Uterus (tissue), 2 donors: ENCODE measurements at regions not wholly inside any gene's neighbourhood (a gene's known extent, or its start where the extent isn't known, plus 50 kb on each side); places are given as distances from the start of the nearest gene placed in this dataset.
"Not testable (repeated sequence)": the region's sequence is repeated elsewhere in the genome, so short reads cannot be mapped to it uniquely, and the experiment has no call there.

ENCODE experiments used
- POLR2A ChIP-seq, 2 donors: fragments of 450-650 bp; IDR thresholded peaks; one replicate each; pipeline ENCODE4 v1.6.1; 2016; ENCODE audit warnings: antibody characterized with exemption in 2 of 2, mild to moderate bottlenecking in 1 of 2, moderate library complexity in 1 of 2
- TF ChIP-seq, protein P1 (sequence below), 4 experiments: fragments of 200-600 bp in 2 of 4; fragments of 450-650 bp in 2 of 4; sonication (generic) in 2 of 4; IDR thresholded peaks; one replicate each; pipeline ENCODE4 v1.5.1; 2016 to 2019; ENCODE audit warnings: antibody characterized with exemption in 4 of 4, mild to moderate bottlenecking in 2 of 4, moderate library complexity in 1 of 4

DNA sequence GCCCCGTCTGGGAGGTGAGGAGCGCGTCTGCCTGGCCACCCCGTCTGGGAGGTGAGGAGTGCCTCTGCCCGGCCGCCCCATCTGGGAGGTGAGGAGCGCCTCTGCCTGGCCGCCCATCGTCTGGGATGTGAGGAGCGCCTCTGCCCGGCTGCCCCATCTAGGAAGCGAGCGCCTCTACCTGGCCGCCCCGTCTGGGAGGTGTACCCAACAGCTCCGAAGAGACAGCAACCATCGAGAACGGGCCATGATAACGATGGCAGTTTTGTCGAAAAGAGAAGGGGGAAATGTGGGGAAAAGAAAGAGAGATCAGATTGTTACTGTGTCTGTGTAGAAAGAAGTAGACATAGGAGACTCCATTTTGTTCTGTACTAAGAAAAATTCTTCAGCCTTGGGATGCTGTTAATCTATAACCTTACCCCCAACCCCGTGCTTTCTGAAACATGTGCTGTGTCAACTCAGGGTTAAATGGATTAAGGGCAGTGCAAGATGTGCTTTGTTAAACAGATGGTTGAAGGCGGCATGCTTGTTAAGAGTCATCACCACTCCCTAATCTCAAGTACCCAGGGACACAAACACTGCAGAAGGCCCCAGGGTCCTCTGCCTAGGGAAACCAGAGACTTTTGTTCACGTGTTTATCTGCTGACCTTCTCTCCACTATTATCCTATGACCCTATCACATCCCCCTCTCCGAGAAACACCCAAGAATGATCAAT lies 137.0 kb upstream of the PALMD start:
- TF ChIP-seq, protein P1, sequence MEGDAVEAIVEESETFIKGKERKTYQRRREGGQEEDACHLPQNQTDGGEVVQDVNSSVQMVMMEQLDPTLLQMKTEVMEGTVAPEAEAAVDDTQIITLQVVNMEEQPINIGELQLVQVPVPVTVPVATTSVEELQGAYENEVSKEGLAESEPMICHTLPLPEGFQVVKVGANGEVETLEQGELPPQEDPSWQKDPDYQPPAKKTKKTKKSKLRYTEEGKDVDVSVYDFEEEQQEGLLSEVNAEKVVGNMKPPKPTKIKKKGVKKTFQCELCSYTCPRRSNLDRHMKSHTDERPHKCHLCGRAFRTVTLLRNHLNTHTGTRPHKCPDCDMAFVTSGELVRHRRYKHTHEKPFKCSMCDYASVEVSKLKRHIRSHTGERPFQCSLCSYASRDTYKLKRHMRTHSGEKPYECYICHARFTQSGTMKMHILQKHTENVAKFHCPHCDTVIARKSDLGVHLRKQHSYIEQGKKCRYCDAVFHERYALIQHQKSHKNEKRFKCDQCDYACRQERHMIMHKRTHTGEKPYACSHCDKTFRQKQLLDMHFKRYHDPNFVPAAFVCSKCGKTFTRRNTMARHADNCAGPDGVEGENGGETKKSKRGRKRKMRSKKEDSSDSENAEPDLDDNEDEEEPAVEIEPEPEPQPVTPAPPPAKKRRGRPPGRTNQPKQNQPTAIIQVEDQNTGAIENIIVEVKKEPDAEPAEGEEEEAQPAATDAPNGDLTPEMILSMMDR (IDR thresholded peaks at IDR 0.05): not testable (repeated sequence)
- not testable (repeated sequence) for TF ChIP-seq POLR2A (IDR thresholded peaks at IDR 0.05)
